ENCODE measurements at regions not wholly inside any gene's neighbourhood (a gene's known extent, or its start where the extent isn't known, plus 50 kb on each side); places are given as distances from the start of the nearest gene placed in this dataset.
"Not testable (repeated sequence)": the region's sequence is repeated elsewhere in the genome, so short reads cannot be mapped to it uniquely, and the experiment has no call there.

GRCh38 chr16:87144232-87144631, 173.0 kb downstream of the C16orf95 start:
- no peak for DNase-seq

- no peak for DNase-seq
These were observed 171.7 kb downstream of the C16orf95 start for GRCh38 chr16:87145181-87146176.

GRCh38 chr16:87146676-87147075, 170.5 kb downstream of the C16orf95 start:
- no peak for DNase-seq

GRCh38 chr16:87149051-87149450, 168.1 kb downstream of the C16orf95 start:
- DNase-seq = no peak

GRCh38 chr16:87150262-87150661, 166.9 kb downstream of the C16orf95 start:
- DNase-seq = no peak

- no peak for DNase-seq
These were observed 166.4 kb downstream of the C16orf95 start for GRCh38 chr16:87150681-87151280.

GRCh38 chr16:87152221-87152755, 164.9 kb downstream of the C16orf95 start:
- DNase-seq = no peak

GRCh38 chr16:87153326-87153725, 163.9 kb downstream of the C16orf95 start:
- DNase-seq = no peak

- DNase-seq = not testable (repeated sequence)
These were observed 161.9 kb downstream of the C16orf95 start for GRCh38 chr16:87155315-87155714.

- no peak for DNase-seq
These were observed 161.0 kb downstream of the C16orf95 start for GRCh38 chr16:87156195-87156594.

- no peak for DNase-seq
These were observed 157.0 kb downstream of the C16orf95 start for GRCh38 chr16:87160234-87160636.

- no peak for DNase-seq
These were observed 156.4 kb downstream of the C16orf95 start for GRCh38 chr16:87160701-87161337.

GRCh38 chr16:87161410-87161809, 155.8 kb downstream of the C16orf95 start:
- not testable (repeated sequence) for DNase-seq

GRCh38 chr16:87161822-87162676, 155.1 kb downstream of the C16orf95 start:
- DNase-seq = no peak

- DNase-seq = not testable (repeated sequence)
These were observed 154.4 kb downstream of the C16orf95 start for GRCh38 chr16:87162799-87163198.

GRCh38 chr16:87163637-87164036, 153.6 kb downstream of the C16orf95 start:
- no peak for DNase-seq

GRCh38 chr16:87165151-87165550, 152.0 kb downstream of the C16orf95 start:
- no peak for DNase-seq

- DNase-seq = no peak
These were observed 151.3 kb downstream of the C16orf95 start for GRCh38 chr16:87165885-87166284.

- DNase-seq = no peak
These were observed 150.9 kb downstream of the C16orf95 start for GRCh38 chr16:87166321-87166720.

- no peak for DNase-seq
These were observed 150.3 kb downstream of the C16orf95 start for GRCh38 chr16:87166934-87167333.

- DNase-seq = peak; percentile 48
These were observed 147.6 kb downstream of the C16orf95 start for GRCh38 chr16:87169509-87169995.

GRCh38 chr16:87170310-87170709, 146.9 kb downstream of the C16orf95 start:
- no peak for DNase-seq

Measured in SHP77 treated with DMSO at 0.1 percent for 48 hours (cell line).